GM12878 (cell line): ENCODE measurements at regions not wholly inside any gene's neighbourhood (a gene's known extent, or its start where the extent isn't known, plus 50 kb on each side); places are given as distances from the start of the nearest gene placed in this dataset.

Source experiments
- CEBPB ChIP-seq, 2 experiments: fragments of 150-350 bp in 1 of 2; IDR thresholded peaks; 2 replicates each; pipeline ENCODE4 v1.6.1; 2012 to 2014; ENCODE audit warnings: low read depth in 2 of 2, low read length in 2 of 2, borderline replicate concordance in 1 of 2, inconsistent platforms in 1 of 2
- CREM ChIP-seq: IDR thresholded peaks from 2 replicates; pipeline ENCODE4 v1.6.1; 2014; ENCODE audit warnings: antibody characterized with exemption, low read depth
- EZH2 ChIP-seq: IDR thresholded peaks from 2 replicates; pipeline ENCODE4 v1.6.1; 2012; ENCODE audit warnings: low read depth, mild to moderate bottlenecking, control low read depth, inconsistent platforms, low read length, borderline replicate concordance; ENCODE audit not compliant: control insufficient read depth
- NFYB ChIP-seq: IDR thresholded peaks from 2 replicates; pipeline ENCODE4 v1.6.1; 2011; ENCODE audit warnings: low read depth, mild to moderate bottlenecking, low read length, improper control_type of control experiment, moderate library complexity; ENCODE audit not compliant: insufficient read depth
- POU2F2 ChIP-seq: IDR thresholded peaks from 3 replicates; pipeline ENCODE4 v1.6.1; 2011; ENCODE audit warnings: low read depth, mild to moderate bottlenecking, low read length, borderline replicate concordance
- SIN3A ChIP-seq: IDR thresholded peaks from 2 replicates; pipeline ENCODE4 v1.6.1; 2012; ENCODE audit warnings: low read depth, low read length, improper control_type of control experiment
- SPI1 ChIP-seq: IDR thresholded peaks from 2 replicates; pipeline ENCODE4 v1.6.1; 2011; ENCODE audit warnings: low read depth, mild to moderate bottlenecking, low read length, moderate library complexity, borderline replicate concordance; ENCODE audit not compliant: insufficient read depth
- TAF1 ChIP-seq: IDR thresholded peaks from 2 replicates; pipeline ENCODE4 v1.6.1; 2011; ENCODE audit warnings: mild to moderate bottlenecking, low read depth, low read length, borderline replicate concordance
- TBL1XR1 ChIP-seq: IDR thresholded peaks from 2 replicates; pipeline ENCODE4 v1.6.1; 2012; ENCODE audit warnings: low read depth, low read length, improper control_type of control experiment
- YBX1 ChIP-seq: fragments of 450-650 bp; IDR thresholded peaks from 2 replicates; pipeline ENCODE4 v1.6.1; 2016; ENCODE audit warnings: antibody characterized with exemption
- TF ChIP-seq, protein P1 (sequence below): IDR thresholded peaks from 2 replicates; pipeline ENCODE4 v1.6.1; 2011; ENCODE audit warnings: low read depth, low read length, improper control_type of control experiment, borderline replicate concordance

DNA sequence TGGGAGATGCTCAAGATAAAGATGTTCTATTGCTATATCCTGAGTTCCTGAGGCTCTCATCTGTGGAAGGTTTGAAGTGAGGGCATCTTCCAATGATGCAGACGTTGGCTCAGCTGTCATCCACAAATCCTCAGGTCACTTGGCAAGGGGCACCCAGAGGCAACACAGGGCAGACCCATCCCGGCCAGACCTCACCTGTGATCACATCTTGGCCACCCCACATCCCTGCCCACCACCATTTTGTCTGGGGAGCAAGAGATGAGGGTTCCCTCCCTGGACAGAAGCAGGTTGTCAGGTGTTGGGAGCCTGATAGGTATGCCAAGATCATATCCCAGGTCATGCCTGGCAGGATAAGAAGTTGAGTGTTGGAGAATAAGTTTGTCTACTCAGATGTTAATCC is 918.2 kb upstream of the ZNF722 start:
- TF ChIP-seq TBL1XR1 (no peak), NFYB (no peak), POU2F2 (no peak), CREM (no peak), SIN3A (no peak), EZH2 (no peak), YBX1 (no peak), TAF1 (no peak), SPI1 (no peak), CEBPB (IDR thresholded peaks at IDR 0.05; ENCODE audit: borderline replicate concordance in 1 of 2, low read depth in 2 of 2, low read length in 2 of 2) (no peak)
- TF ChIP-seq, protein P1, sequence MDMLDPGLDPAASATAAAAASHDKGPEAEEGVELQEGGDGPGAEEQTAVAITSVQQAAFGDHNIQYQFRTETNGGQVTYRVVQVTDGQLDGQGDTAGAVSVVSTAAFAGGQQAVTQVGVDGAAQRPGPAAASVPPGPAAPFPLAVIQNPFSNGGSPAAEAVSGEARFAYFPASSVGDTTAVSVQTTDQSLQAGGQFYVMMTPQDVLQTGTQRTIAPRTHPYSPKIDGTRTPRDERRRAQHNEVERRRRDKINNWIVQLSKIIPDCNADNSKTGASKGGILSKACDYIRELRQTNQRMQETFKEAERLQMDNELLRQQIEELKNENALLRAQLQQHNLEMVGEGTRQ = no peak
